Brain pericyte (primary cell): ENCODE measurements at regions not wholly inside any gene's neighbourhood (a gene's known extent, or its start where the extent isn't known, plus 50 kb on each side); places are given as distances from the start of the nearest gene placed in this dataset.
A peak's percentile ranks its signal among the peaks of the same experiment; 100 is the strongest.
"Not testable (repeated sequence)": the region's sequence is repeated elsewhere in the genome, so short reads cannot be mapped to it uniquely, and the experiment has no call there.

Experiments used
- DNase-seq: peaks from one replicate; pipeline ENCODE4 v3.0.0-alpha.2; 2012; ENCODE audit warnings: low read depth, low spot score

DNA sequence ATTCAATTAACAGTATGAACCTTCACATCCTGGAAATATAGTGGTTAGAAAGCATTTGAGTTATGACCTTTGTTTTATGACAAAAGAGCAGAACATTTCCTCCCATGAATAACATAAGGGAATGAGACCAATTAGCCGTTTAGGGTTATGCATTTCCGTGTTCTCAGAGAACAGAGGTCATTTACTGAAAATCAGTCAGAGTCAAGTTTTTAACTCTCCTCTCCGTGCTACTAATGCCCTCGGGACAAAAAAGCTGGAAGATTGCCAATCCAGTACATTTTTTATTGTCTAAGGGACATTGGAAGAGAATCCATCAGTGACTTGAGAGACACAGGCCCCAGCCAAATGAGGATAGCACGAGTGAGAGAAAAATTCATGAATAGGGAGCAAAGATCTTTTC is 632.7 kb downstream of the RFPL4B start:
- DNase-seq: peak; percentile 3

DNA sequence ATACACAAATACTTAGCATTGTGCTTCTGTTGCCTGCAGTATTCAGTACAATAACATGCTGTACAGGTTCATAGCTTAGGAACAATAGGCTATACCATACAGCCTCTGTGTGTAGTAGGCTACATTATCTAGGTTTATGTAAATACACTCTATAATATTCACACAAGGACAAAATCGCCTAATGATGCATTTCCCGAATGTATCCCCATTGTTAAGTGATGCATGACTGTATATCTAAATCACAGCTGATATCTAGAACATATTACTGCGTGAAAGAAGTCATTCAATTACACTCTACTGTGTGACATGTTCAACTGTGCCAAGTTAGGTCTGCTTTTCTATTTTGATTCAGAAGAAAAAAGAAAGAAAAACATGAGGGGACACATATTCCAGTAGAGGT is 633.5 kb downstream of the RFPL4B start:
- no peak for DNase-seq

DNA sequence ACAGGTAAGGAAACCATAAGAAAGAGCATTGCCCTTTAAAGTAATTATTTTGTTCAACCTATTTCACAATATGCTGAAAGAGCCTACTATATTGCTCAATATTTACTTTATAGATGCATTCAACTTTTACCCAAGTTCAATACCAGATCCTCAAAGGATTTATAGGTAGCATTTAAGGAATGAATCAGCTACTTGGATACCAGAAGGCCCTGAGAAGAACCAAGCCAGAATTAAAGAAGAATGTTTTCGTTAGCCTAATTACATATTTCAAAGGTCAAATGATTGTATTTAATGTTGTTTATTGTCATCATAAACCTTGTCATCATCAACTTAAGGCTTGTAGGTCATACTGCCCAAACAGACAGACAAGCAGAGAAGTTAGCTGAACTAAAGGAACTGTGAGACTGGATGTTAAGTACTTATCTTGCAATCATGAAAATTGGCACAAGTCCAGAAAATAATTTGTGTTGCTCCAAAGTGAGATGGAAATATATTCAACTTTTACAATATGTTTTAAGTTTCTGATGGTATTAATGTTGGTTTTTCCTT is 636.7 kb downstream of the RFPL4B start:
- peak; percentile 7 for DNase-seq

DNA sequence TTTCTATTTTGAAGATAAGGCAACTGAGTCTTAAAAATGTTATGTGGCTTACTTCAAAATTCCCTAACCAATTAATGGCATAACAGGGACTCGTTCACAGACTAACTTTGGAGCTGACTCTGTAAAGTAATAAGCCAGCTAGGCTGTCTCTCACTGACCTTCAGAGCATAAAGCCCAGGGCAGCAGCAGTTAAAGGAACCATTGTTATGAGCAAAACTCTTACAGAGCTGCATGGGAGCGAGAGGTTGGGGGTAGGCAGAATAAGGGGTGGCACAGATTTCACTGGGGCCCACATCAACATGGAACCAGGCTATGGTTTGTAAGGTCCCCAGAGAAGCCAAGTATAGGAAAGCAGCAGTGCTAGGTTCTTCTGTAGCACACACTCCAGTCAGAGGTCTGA is 637.8 kb downstream of the RFPL4B start:
- DNase-seq: no peak

DNA sequence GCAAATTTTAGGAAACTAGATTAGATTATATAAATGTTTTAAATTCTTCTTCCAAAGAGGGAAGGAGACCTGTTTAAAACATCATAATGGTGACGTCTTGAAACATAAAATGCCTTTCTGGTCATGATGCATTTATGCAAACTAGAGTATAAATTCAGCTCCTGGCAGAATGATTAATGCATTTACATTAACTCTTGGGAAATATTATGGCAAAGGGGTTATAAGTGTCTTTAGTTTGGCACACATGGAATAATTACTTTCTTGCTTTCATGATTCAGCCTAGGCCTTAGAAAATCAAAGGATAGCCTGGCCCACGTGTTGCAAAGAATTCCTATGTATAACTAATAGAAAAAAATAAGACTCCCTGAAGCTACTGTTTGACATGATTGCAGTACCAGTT is 639.2 kb downstream of the RFPL4B start:
- DNase-seq: no peak

DNA sequence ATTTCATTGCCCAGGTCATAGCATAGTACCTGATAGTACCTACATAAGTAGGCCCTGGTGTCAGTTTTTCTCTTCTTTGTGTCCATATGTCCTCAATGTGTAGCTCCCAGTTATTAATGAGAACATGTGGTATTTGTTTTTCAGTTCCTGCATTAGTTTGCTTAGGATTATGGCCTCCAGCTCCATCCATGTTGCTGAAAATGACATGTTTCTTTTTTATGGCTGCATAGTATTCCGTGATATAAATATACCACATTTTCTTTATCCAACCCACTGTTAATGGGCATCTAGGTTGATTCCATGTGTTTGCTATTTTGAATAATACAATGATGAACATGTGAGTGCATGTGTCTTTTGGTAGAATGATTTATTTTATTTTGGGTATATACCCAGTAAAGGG is 641.6 kb downstream of the RFPL4B start:
- no peak for DNase-seq

DNA sequence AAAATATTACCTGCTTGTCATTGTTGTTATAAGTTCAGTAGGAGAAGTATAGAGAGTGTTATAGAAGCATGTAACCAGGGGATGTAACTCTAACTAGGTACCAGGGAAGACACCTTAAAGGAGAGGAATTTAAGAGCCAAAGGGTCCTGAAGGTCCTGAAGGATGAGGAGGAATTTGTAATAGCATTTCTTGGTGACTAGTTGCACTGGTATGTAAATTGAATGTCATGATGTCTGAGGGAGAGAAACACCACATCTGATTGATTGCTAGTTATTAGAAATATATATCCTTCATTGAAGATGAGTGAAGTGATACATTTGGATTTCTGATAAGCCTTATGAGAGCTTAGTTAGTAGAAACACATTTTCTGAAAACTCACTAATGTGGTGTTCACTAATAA is 643.8 kb downstream of the RFPL4B start:
- no peak for DNase-seq

DNA sequence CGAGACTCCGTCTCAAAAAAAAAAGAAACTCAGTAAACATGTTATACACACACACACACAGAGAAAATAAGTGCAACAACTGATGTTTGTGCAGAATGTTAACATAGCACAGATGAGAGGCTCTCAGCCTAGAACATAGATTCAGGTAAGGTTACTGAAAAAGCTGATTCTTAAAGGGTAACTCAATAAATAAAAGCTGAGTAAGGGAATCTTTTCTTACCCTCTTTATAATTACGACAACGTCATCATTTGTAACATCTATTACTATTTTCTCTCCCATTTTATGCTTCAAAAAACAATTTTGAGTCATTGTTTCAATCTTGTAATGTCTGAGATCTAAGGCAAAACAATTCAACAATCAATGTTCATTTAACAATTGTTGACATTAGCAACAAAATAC is 644.8 kb downstream of the RFPL4B start:
- no peak for DNase-seq

DNA sequence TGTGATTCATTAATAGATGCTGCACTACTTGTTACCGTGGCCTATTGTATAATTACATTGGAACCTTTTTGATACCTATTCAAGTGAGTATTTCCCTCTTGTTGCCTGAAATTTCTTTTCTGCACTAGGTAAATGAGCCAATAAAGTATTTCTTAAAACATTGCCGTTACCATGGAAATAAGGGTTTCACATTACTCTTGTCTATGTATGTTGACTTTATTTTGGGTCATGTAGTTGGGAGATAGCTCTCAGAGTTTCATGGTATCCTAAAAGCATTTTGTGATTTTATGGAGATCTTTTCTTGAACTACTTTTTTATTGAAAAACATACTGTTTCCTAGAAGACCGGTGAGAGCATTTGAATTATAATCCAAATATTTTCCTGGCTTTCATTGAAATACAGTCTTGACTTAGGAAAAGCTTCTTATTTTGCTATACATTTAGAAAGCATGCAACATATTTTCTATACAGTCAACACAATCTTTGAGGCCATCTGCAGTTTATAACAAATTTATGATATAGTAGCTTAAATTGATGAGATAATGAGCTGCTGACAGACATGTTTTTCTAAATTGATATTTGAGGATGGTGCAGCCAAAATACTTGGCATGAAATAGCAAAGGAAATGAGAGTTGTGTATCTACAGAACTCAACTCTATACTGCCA is 650.4 kb downstream of the RFPL4B start:
- DNase-seq: no peak

DNA sequence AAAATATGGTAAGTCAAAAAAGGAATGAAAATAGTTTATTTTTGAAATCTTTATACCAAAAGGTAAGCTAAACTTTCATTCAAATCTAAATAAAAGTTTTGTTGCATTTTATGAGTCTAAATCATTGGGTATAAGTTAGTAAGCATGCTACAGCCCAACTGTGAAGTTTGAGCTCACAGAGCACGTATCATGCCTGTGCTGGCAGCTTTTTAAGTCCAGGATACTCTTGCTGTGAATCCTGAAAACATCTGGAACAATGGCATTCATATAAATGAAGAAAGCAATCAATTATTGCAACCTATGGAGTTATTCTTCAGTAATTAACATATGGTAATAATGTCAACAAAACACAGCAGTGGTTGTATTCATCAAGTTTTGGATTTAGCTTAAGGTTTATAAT is 656.9 kb downstream of the RFPL4B start:
- no peak for DNase-seq

DNA sequence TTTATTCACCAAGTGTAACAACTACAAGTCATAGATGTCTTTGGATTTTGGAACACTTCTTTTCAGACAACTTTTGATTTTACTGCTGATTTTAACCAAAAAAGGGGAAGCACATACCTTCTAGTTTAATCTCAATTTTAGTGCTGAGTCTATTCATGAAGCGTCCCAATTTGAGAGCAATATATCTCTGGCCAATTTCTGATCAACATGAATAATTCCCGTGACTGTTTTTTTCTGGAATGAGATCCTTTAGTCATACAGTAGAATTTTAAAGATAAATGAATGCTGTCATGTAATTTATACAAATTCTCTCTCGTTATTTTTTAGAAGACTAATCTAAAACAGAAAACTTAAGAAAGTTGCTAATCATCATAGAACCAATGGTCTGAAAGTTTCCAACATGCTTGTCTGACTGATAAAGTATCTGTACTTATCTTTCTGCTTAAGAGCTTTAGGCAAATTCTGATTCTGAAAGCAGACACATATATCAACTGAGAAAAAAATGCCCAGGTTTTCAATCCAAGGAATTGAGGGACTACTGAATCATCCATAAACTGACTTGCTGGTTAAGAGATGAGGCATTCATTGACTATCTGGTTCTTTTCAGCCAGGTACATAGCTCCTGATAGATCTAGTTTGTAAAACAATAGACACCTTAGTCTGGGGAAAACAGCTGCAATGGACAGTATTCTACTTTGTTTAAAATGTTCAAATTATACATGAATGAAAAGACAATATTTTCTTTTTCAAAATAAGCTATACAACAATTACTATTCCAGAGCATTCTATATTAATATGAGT is 657.5 kb downstream of the RFPL4B start:
- no peak for DNase-seq

DNA sequence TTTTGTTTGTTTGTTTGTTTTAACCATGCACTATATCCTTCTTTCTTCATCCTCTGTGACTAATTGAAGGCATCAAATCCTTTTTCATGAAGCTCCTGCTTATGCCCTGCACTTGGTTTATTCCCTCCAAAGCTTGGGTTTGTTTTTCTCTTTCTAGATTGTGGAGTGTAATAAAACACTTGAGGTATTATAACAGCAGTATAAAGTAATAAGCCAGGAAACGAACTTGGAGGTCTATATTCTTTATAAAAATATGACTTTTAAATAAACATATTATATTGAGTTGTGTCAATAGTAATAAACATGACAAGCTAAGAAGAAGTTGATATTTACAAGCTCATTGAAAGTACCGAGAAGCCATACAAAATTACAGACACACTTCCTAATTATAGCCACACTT is 659.4 kb downstream of the RFPL4B start:
- no peak for DNase-seq

DNA sequence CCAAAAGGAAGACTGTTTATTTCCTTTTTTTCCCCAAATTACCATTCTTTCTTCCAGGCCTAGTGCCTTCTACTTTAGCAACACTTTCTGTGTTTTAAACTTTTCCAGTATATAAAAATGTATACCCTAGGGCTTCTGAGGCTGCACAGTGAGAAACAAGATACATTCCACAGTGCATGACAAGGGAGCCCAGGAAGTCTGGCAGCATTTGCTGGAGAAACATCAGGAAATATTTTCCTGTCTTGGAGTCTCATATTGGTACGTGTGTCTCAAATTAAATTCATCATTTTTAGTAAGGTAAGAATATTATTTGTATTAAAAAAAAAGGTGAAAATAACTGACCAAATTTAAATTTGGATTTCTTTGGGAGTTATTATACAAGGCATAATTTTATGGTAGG is 662.6 kb downstream of the RFPL4B start:
- no peak for DNase-seq

DNA sequence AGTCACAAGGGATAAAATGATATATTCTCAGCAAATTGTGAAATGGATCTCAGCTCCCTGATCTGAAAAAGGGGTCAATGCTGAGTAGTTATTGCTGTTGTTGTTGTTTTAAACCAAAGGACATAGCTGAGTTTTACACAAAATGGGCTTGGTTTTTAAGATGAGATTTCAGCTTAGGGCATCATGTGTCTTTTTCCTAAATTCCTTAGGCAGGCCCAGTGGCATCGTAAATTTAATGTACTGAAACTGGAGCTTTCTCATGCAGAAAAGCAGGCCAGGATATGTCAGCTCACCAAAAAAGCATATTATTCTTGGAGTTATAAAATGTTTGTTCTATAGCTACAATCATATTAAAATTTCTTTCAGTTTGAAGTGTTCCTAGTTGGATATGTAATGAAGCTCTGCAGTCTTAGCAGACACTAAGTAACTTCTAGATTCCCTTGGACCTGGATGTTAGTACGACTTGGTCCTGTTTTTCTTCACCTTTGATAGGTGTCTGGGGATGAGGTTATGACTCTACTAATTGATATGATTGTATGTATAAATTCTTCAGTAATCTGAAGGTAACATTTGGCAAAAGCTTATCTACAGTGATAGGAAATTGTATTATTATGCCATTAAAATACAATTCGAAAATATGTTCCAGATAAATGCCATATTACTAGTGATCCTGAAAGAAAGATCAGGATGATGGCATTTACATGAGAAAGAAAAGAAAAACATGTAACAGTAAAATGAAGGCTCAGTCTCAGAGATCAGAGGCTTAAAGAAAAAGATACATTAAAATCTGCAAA is 663.3 kb downstream of the RFPL4B start:
- DNase-seq: no peak

DNA sequence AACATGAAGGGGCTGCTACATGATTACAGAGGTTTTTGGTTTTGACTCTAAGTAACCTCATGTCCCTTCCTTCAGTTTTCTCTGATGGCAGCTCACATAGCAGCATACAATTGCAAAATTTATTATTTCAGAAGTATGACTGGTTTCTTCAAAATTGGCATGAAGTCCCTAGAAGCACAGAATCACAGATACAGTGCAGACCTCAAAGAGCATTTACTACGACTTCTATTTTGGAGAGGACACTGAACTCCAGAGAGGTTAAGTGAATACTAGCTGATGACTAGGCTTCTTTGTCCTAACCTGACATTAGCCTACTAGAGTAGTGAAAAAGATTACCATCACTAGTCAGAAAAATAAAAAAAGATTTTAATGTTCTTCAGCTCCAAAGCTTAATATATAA is 664.3 kb downstream of the RFPL4B start:
- DNase-seq: no peak

DNA sequence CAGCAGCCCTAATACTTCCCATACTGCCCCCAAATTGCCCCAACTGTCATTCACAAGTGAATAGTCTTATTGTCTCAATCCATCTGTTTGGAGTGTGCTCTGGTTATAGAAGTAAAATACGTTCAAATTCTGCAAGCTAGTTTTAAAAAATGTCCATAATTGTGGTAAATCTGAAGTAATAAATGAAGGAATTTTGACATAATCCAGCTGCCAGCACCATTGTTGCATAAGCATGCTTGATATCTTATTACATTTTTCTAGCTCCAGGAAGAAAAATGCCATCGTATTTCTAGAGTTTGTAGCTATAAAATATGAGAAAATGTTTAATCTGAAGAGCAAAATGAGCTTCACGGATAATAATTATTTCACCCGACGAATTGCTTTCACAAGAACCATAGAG is 664.7 kb downstream of the RFPL4B start:
- DNase-seq: no peak

DNA sequence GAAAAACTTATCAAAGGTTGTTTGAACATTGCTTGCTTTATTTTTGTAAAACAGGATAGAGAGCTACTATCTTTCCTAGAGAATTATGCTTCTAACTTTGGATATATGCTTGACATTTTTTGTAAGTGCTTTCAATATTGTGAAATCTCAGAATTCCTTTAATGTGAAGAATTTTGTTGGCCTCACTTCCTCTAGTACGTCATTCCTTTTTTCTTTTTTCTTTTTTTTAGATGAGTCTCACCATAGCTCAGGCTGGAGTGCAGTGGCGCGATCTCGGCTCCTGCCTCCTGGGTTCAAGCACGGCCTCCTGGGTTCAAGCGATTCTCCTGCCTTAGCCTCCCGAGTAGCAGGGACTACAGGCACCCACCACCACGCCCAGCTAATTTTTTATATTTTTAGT is 668.1 kb downstream of the RFPL4B start:
- no peak for DNase-seq

DNA sequence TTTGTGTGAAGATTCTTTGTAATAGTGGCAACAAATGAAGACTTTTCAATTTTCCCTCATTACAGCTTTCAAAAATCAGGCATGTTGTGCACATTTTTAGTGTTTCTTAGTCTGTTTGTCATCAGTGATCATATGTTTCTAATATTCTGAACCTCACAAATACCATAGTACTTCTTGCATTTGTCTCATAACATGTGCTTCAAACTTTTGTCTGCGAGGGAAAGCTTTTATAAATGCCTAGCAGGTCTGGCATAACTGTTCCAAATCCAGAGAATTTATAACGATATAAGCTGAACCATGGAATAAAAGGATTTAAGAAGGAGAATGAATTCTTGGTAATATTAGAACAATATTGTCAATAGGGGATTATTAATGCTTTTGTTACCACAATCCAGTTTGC is 670.2 kb downstream of the RFPL4B start:
- DNase-seq: no peak

DNA sequence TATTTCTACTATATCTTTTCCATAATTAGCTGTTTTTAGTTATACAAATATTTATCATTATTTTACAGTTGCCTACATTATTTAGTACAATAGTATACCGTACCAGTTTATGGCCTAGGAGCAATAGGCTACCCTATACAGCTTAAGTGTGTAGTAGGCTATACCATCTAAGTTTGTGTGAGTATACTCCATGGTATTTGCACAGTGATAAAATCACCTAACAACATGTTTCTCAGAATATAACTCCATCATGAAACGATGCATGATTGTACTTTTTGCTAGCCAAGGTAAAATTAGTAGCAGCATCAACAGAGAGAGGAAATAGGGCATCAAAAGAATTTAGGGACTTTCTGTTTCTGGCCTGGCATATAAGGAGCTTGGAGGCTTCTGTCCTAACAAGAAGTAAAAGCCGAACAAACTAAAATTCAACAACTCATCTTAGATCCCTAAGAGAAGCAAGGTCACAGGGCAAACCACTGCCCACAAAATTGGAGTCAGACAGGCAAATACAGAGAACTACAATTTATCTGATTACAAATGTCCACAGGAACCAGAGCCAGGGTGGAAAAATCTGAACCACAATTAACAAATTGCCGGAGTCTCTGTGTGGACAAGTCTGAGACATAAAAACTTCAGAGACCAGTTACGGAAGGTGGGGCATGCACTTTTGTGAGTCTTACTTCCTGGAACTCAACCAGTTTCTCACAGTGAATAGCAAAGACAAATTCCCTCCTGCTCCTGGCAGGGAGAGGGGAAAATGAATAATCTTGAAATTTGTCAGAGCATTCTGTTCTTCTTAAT is 671.4 kb downstream of the RFPL4B start:
- no peak for DNase-seq

DNA sequence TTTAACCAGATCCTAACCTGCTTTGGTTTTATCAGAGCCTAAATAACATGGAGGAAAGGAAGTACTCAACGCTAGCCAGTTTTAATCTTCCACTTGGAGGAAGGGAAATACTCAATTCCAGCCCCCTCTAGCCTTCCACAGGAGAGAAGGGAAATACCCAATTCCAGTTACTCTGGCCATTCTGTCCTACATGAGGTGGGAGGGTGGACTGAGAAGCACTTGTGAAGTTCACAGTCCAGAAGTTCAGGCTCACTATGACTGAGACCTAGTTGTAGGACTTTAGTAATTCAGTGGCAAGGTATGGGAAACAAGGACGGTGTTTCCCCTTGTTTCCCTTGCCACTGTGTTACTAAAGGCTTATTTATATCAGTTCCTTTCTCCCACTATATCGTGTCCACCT is 672.0 kb downstream of the RFPL4B start:
- DNase-seq: no peak

DNA sequence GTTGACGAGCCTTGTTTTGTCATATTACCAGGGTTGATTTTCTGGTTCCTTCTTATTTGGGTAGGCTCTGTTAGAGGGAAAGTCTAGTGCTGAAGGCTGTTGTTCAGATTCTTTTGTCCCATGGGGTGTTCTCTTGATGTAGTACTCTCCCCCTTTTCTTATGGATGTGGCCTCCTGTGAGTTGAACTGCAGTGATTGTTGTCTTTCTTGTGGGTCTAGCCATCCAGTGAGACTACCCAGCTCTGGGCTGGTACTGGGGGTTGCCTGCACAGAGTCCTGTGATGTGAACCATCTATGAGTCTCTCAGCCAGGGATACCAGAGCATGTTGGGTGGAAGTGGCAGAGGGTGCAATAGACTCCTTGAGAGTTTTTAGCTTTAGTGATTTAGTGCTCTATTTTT is 680.6 kb downstream of the RFPL4B start:
- DNase-seq: no peak

DNA sequence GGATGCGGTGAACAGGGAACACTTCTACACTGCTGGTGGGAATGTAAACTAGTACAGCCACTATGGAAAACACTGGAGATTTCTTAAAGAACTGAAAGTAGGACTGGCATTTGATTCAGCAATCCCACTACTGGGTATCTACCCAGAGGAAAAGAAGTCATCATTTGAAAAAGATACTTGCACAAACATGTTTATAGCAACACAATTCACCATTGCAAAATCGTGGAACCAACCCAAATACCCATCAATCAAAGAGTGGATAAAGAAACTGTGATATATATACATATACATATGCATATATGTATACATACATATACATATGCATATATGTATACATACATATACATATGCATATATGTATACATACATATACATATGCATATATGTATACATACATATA is 682.0 kb downstream of the RFPL4B start:
- DNase-seq: not testable (repeated sequence)
